Stimulated activated CD8-positive, alpha-beta memory T cell treated with anti-CD3 and anti-CD28 coated beads, Interleukin-7, amount 100 ng/mL, for 24 hours (primary cell): ENCODE measurements at regions not wholly inside any gene's neighbourhood (a gene's known extent, or its start where the extent isn't known, plus 50 kb on each side); places are given as distances from the start of the nearest gene placed in this dataset.
"Not testable (repeated sequence)": the region's sequence is repeated elsewhere in the genome, so short reads cannot be mapped to it uniquely, and the experiment has no call there.

Source experiments
- DNase-seq: peaks from one replicate; pipeline ENCODE4 v3.0.0-alpha.2; 2020; ENCODE audit warnings: low read depth

- no peak for DNase-seq
Measured at GRCh38 chr16:26721290-26721689, 345.4 kb upstream of the C16orf82 start.

- DNase-seq = not testable (repeated sequence)
Measured at GRCh38 chr16:26721957-26722356, 344.8 kb upstream of the C16orf82 start.

GRCh38 chr16:26724189-26724588 lies 342.5 kb upstream of the C16orf82 start:
- DNase-seq = no peak

- DNase-seq = no peak
Measured at GRCh38 chr16:26727848-26728247, 338.9 kb upstream of the C16orf82 start.

GRCh38 chr16:26729951-26730541 lies 336.7 kb upstream of the C16orf82 start:
- no peak for DNase-seq

GRCh38 chr16:26731729-26732128 lies 335.0 kb upstream of the C16orf82 start:
- no peak for DNase-seq

- DNase-seq = no peak
Measured at GRCh38 chr16:26733710-26734109, 333.0 kb upstream of the C16orf82 start.

- no peak for DNase-seq
Measured at GRCh38 chr16:26735521-26735920, 331.2 kb upstream of the C16orf82 start.

GRCh38 chr16:26736084-26736483 lies 330.6 kb upstream of the C16orf82 start:
- DNase-seq = no peak

- DNase-seq = no peak
Measured at GRCh38 chr16:26740771-26741170, 326.0 kb upstream of the C16orf82 start.

GRCh38 chr16:26742040-26742439 lies 324.7 kb upstream of the C16orf82 start:
- DNase-seq = no peak

GRCh38 chr16:26744430-26744829 lies 322.3 kb upstream of the C16orf82 start:
- no peak for DNase-seq

GRCh38 chr16:26747760-26748159 lies 319.0 kb upstream of the C16orf82 start:
- no peak for DNase-seq

- DNase-seq = no peak
Measured at GRCh38 chr16:26749072-26749471, 317.7 kb upstream of the C16orf82 start.

- DNase-seq = no peak
Measured at GRCh38 chr16:26752166-26752565, 314.6 kb upstream of the C16orf82 start.

GRCh38 chr16:26756633-26757032 lies 310.1 kb upstream of the C16orf82 start:
- no peak for DNase-seq

- no peak for DNase-seq
Measured at GRCh38 chr16:26762594-26762993, 304.1 kb upstream of the C16orf82 start.

GRCh38 chr16:26765087-26765486 lies 301.6 kb upstream of the C16orf82 start:
- no peak for DNase-seq

GRCh38 chr16:26768385-26769010 lies 298.2 kb upstream of the C16orf82 start:
- DNase-seq = no peak

GRCh38 chr16:26770547-26770946 lies 296.2 kb upstream of the C16orf82 start:
- no peak for DNase-seq

GRCh38 chr16:26772503-26772902 lies 294.2 kb upstream of the C16orf82 start:
- DNase-seq = no peak

- no peak for DNase-seq
Measured at GRCh38 chr16:26777821-26778220, 288.9 kb upstream of the C16orf82 start.

- DNase-seq = no peak
Measured at GRCh38 chr16:26787924-26788323, 278.8 kb upstream of the C16orf82 start.

- DNase-seq = no peak
Measured at GRCh38 chr16:26791169-26791568, 275.6 kb upstream of the C16orf82 start.
